AG04450 (cell line): ENCODE measurements at regions not wholly inside any gene's neighbourhood (a gene's known extent, or its start where the extent isn't known, plus 50 kb on each side); places are given as distances from the start of the nearest gene placed in this dataset.

Experiments
- CTCF ChIA-PET: fragments of 300-600, 350-600 bp; formaldehyde crosslinking; extraction: SDS; loops from one replicate; lab custom pipeline; 2022; ENCODE audit warnings: antibody characterized with exemption, inconsistent platforms; lab: Charles Lee
- POLR2A ChIA-PET: fragments of 350-600 bp; formaldehyde crosslinking; extraction: SDS; loops from one replicate; lab custom pipeline; 2021; ENCODE audit warnings: antibody characterized with exemption, inconsistent platforms; lab: Yijun Ruan, JAX
- DNase-seq: peaks from one replicate; pipeline ENCODE4 v3.0.0-alpha.2; 2011; ENCODE audit warnings: low read depth, low spot score
- H3K27ac ChIP-seq: one replicate; pipeline ENCODE4 v1.5.1; 2012; ENCODE audit warnings: low read depth, low read length, control low read depth
- H3K27me3 ChIP-seq: one replicate; pipeline ENCODE4 v1.6.0; 2012; ENCODE audit warnings: low read length; ENCODE audit not compliant: control insufficient read depth, insufficient read depth
- H3K4me3 ChIP-seq: 2 replicates; pipeline ENCODE4 v1.5.1; 2011; ENCODE audit warnings: mild to moderate bottlenecking, low read depth, low read length, control low read depth
- H3K9me3 ChIP-seq: 2 replicates; pipeline ENCODE4 v1.5.1; 2012; ENCODE audit warnings: low read length; ENCODE audit not compliant: control insufficient read depth, insufficient read depth
- TF ChIP-seq, protein P1 (sequence below): IDR thresholded peaks from 2 replicates; pipeline ENCODE4 v1.5.1; 2011; ENCODE audit warnings: low read depth, low read length, control low read depth, inconsistent platforms

GRCh38 chr18:10379522-10379921, 74.9 kb upstream of the APCDD1 start:
- Histone ChIP-seq H3K4me3 (no peak overlapping the region), H3K27ac (no peak overlapping the region), H3K27me3 (peaks cover 3% of the 10 kb centered on the region), H3K9me3 (no peaks in the 10 kb centered on the region)
- POLR2A ChIA-PET: no interaction called here
- TF ChIP-seq, protein P1, sequence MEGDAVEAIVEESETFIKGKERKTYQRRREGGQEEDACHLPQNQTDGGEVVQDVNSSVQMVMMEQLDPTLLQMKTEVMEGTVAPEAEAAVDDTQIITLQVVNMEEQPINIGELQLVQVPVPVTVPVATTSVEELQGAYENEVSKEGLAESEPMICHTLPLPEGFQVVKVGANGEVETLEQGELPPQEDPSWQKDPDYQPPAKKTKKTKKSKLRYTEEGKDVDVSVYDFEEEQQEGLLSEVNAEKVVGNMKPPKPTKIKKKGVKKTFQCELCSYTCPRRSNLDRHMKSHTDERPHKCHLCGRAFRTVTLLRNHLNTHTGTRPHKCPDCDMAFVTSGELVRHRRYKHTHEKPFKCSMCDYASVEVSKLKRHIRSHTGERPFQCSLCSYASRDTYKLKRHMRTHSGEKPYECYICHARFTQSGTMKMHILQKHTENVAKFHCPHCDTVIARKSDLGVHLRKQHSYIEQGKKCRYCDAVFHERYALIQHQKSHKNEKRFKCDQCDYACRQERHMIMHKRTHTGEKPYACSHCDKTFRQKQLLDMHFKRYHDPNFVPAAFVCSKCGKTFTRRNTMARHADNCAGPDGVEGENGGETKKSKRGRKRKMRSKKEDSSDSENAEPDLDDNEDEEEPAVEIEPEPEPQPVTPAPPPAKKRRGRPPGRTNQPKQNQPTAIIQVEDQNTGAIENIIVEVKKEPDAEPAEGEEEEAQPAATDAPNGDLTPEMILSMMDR: no peak
- CTCF ChIA-PET: no interaction called here
- DNase-seq: no peak

DNA sequence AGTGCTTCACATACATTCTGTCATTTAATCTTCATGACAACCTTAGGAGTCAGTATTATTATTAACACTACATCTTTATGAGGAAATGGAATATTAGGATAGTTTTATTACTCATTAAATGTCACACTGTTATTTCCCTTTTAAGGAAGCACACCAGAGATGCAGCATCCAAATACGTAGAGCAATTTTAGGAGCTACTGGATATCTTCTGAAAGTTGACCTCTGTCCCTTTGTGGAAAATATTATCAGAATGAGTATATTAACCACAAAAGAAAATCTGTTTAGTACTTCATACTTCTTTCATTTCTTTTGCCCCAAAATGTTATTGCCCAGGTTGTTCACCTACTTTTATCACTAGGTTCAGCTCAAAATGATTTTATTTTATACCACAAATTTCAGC, 72.9 kb upstream of the APCDD1 start:
- POLR2A ChIA-PET: no interaction called here
- no peak for DNase-seq
- TF ChIP-seq, protein P1: no peak
- CTCF ChIA-PET: no interaction called here
- Histone ChIP-seq H3K27ac (no peak overlapping the region), H3K4me3 (no peak overlapping the region), H3K9me3 (no peaks in the 10 kb centered on the region), H3K27me3 (no peaks in the 10 kb centered on the region)

DNA sequence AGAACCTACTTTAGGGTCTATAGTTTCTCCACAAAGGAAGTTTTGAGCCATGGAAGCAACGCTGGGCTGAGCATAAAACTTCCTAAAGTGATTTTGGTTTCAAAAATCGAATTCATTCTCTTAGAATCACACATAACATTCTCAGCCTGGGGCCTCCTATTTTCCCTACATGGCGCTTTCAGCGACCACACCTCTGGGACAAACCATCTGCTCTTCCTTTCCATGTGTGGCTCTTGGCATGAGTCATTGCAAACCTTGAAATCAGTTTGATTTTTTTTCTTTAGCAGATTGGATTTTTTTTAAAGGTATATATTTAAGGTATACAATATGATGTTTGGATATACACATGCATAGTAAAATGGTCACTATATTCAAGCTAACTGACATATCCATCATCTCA, 72.5 kb upstream of the APCDD1 start:
- ChIA-PET CTCF (no interaction called here), POLR2A (no interaction called here)
- DNase-seq: no peak
- TF ChIP-seq, protein P1: no peak
- Histone ChIP-seq H3K27me3 (no peaks in the 10 kb centered on the region), H3K27ac (no peak overlapping the region), H3K9me3 (no peaks in the 10 kb centered on the region), H3K4me3 (no peak overlapping the region)

DNA sequence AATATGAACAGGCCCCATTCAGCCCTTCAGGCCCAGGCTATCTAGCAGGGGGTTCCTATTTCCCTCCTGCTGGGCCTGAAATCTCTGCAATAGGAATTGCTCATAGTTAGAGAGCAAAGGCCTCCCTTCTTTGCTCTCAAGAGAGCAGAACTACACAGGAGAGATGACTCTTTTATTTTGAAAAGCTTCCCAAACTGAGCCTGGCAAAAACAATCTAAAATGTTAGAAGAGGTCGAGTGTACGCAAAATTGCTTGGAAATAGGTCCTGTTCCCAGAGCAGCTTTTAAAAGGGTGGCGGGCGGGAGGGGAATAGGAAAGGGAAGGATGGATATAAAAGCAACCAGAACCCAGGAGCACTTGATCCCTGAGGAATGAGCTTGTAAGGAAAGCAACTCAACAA, 68.4 kb upstream of the APCDD1 start:
- ChIA-PET CTCF (interaction anchor here (0.6 to 1.0 kb wide), 2 partner anchors 370 to 414 kb away, joined by 3 to 6 read pairs; no protein-coding TSS in a partner anchor), POLR2A (no interaction called here)
- no peak overlapping the region for H3K27ac ChIP-seq
- no peaks in the 10 kb centered on the region for H3K27me3 ChIP-seq
- H3K4me3 ChIP-seq: no peak overlapping the region
- DNase-seq: no peak
- TF ChIP-seq, protein P1: no peak
- no peaks in the 10 kb centered on the region for H3K9me3 ChIP-seq

DNA sequence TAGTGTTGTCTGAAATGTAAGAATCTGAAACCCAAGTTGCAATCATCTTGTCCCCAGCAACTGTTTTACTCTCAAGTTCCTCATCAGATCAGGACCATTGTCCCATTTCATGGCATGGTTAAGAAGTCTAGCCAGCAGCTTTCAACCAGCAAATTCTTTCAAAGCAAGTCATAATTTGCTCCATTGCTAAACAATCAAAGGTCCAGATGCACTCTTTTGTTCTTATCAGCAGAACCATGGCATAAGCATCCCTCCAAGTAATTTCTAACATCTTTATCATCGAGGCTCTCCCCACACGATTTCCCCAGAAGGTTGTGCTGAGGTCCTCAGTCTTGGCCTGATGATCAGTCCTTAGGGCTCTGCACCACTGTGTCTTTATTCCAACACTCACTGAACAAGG, 67.5 kb upstream of the APCDD1 start:
- POLR2A ChIA-PET: no interaction called here
- CTCF ChIA-PET: no interaction called here
- Histone ChIP-seq H3K9me3 (no peaks in the 10 kb centered on the region), H3K4me3 (no peak overlapping the region), H3K27me3 (no peaks in the 10 kb centered on the region), H3K27ac (no peak overlapping the region)
- TF ChIP-seq, protein P1: no peak
- DNase-seq: no peak
